ENCODE measurements at regions not wholly inside any gene's neighbourhood (a gene's known extent, or its start where the extent isn't known, plus 50 kb on each side); places are given as distances from the start of the nearest gene placed in this dataset.

- FAIRE-seq (no peak), DNase-seq (ENCODE audit: low spot score in 2 of 2) (no peak)
Measured at GRCh38 chr12:33323823-33324222, 115.8 kb downstream of the SYT10 start.

- no peak for DNase-seq (ENCODE audit: low spot score in 2 of 2)
- FAIRE-seq = no peak
Measured at GRCh38 chr12:33322519-33322918, 117.1 kb downstream of the SYT10 start.

GRCh38 chr12:33317746-33318145 is 121.9 kb downstream of the SYT10 start:
- no peak for DNase-seq (ENCODE audit: low spot score in 2 of 2)
- no peak for FAIRE-seq

GRCh38 chr12:33314223-33314622 is 125.4 kb downstream of the SYT10 start:
- DNase-seq (ENCODE audit: low spot score in 2 of 2) (no peak), FAIRE-seq (no peak)

- DNase-seq (ENCODE audit: low spot score in 2 of 2) (no peak), FAIRE-seq (no peak)
Measured at GRCh38 chr12:33313476-33313875, 126.1 kb downstream of the SYT10 start.

GRCh38 chr12:33310471-33310870 is 129.1 kb downstream of the SYT10 start:
- DNase-seq (ENCODE audit: low spot score in 2 of 2) (no peak), FAIRE-seq (no peak)

- FAIRE-seq = no peak
- DNase-seq (ENCODE audit: low spot score in 2 of 2) = no peak
Measured at GRCh38 chr12:33304176-33304575, 135.4 kb downstream of the SYT10 start.

GRCh38 chr12:33296529-33296928 is 143.1 kb downstream of the SYT10 start:
- DNase-seq (ENCODE audit: low spot score in 2 of 2) (no peak), FAIRE-seq (no peak)

- FAIRE-seq (no peak), DNase-seq (ENCODE audit: low spot score in 2 of 2) (no peak)
Measured at GRCh38 chr12:33290703-33291102, 148.9 kb downstream of the SYT10 start.

- DNase-seq (ENCODE audit: low spot score in 2 of 2) (no peak), FAIRE-seq (no peak)
Measured at GRCh38 chr12:33283054-33283453, 156.6 kb downstream of the SYT10 start.

GRCh38 chr12:33277376-33277775 is 162.2 kb downstream of the SYT10 start:
- DNase-seq (ENCODE audit: low spot score in 2 of 2) (no peak), FAIRE-seq (no peak)

- FAIRE-seq (no peak), DNase-seq (ENCODE audit: low spot score in 2 of 2) (no peak)
Measured at GRCh38 chr12:33267641-33268040, 172.0 kb downstream of the SYT10 start.

- DNase-seq (ENCODE audit: low spot score in 2 of 2) (no peak), FAIRE-seq (no peak)
Measured at GRCh38 chr12:33265900-33266299, 173.7 kb downstream of the SYT10 start.

- DNase-seq (ENCODE audit: low spot score in 2 of 2) = no peak
- FAIRE-seq = no peak
Measured at GRCh38 chr12:33265033-33265731, 174.4 kb downstream of the SYT10 start.

GRCh38 chr12:33253178-33253577 is 186.4 kb downstream of the SYT10 start:
- DNase-seq (ENCODE audit: low spot score in 2 of 2) (no peak), FAIRE-seq (no peak)

GRCh38 chr12:33251548-33251947 is 188.1 kb downstream of the SYT10 start:
- DNase-seq (ENCODE audit: low spot score in 2 of 2) (no peak), FAIRE-seq (no peak)

GRCh38 chr12:33248364-33248763 is 191.3 kb downstream of the SYT10 start:
- DNase-seq (ENCODE audit: low spot score in 2 of 2) (no peak), FAIRE-seq (no peak)

GRCh38 chr12:33247625-33248024 is 192.0 kb downstream of the SYT10 start:
- DNase-seq (ENCODE audit: low spot score in 2 of 2) = no peak
- no peak for FAIRE-seq

GRCh38 chr12:33245434-33245833 is 194.2 kb downstream of the SYT10 start:
- FAIRE-seq (no peak), DNase-seq (ENCODE audit: low spot score in 2 of 2) (no peak)

GRCh38 chr12:33226671-33227070 is 212.9 kb downstream of the SYT10 start:
- DNase-seq (ENCODE audit: low spot score in 2 of 2) = no peak
- FAIRE-seq = no peak

GRCh38 chr12:33223956-33224355 is 215.7 kb downstream of the SYT10 start:
- no peak for FAIRE-seq
- DNase-seq (ENCODE audit: low spot score in 2 of 2) = no peak

- no peak for FAIRE-seq
- DNase-seq (ENCODE audit: low spot score in 2 of 2) = no peak
Measured at GRCh38 chr12:33222357-33222756, 217.3 kb downstream of the SYT10 start.

GRCh38 chr12:33205981-33206380 is 233.6 kb downstream of the SYT10 start:
- FAIRE-seq (no peak), DNase-seq (ENCODE audit: low spot score in 2 of 2) (no peak)
